HCEC 1CT (cell line): ENCODE measurements at regions not wholly inside any gene's neighbourhood (a gene's known extent, or its start where the extent isn't known, plus 50 kb on each side); places are given as distances from the start of the nearest gene placed in this dataset.
A peak's percentile ranks its signal among the peaks of the same experiment; 100 is the strongest.

Experiments
- DNase-seq: peaks from one replicate; pipeline ENCODE4 v3.0.0-alpha.2; 2017

DNA sequence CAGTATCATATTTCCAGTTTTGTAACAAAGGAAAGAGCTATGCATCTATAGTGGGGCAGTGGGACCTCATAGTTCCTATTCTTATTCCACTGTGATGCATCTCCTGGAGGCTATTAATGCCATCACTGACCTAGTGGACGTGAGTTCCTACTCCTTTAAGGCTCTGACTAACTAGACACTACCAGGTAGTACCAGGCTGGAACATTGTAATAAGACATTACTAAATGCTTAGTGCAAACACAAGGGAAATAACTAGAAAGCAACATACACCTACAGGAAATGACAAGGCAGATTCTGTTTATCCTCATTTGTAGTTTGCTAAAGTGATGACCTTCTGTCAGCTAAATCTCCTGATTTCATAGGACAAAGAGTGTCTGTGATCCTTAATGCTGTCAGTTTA lies 192.5 kb downstream of the POSTN start:
- no peak for DNase-seq

DNA sequence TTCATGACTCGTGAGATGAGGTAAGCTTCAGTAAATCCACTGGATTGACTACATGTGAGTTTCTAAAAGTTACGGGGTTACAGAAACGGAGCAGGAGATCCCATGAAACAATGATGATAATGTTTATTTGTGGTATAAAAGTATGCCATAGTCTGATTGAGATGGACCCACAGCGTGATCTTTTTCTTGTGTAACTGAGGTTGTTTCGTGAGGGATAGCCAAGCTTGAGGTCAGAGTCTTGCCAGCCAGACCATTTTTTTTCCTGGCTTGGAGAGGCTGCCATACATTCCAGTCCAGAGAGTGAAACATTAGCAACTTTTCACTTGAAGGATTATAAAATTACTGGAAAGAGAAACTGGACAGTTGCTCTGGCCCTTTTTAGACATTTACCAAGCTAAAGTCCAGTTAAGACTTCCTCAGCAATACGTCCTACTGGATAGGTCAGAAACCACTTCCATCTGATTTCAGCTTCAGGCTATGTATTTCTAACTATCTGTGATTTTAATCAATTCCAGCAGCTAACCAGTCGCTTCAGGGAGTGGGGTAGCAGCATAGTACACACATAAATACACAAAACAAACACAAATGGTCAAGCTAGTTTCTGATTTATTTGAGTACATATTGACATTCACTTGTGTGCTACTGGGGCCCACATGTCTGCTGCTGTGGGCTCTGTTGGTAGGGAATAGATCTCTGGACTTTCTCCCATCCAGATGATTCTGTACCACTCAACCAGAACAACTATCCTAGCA lies 194.6 kb downstream of the POSTN start:
- DNase-seq, result peak; percentile 73

DNA sequence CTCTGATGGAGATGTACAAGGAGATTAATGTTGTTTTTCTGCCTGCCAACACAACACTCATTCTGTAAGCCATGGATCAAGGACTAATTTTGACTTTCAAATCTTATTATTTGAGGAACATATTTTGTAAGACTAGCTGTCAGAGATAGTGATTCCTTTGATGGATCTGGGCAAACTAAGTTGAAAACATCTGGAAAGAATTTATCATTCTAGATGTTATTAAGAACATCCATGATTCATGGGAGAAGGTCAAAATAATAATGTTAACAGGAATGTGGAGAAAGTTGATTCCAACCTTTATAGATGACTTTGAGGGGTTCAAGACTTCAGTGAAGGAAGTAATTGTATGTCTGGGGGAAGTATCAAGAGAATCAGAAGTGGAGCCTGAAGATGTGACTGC lies 196.8 kb downstream of the POSTN start:
- no peak for DNase-seq

DNA sequence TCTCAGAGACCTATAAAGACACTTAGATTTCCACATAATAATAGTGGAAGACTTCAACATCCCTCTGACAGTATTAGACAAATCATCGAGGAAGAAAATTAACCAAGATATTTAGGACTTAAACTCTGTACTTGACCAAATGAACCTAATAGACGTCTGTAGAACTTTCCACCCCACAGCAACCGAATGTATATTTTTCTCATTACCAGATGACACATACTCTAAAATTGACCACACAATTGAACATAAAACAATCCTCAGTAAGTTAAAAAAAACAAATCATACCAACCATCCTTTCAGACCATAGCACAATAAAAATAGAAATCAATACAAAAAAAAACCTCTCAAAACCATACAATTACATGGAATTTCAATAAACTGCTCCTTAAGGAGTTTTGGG lies 201.0 kb downstream of the POSTN start:
- DNase-seq, result no peak

DNA sequence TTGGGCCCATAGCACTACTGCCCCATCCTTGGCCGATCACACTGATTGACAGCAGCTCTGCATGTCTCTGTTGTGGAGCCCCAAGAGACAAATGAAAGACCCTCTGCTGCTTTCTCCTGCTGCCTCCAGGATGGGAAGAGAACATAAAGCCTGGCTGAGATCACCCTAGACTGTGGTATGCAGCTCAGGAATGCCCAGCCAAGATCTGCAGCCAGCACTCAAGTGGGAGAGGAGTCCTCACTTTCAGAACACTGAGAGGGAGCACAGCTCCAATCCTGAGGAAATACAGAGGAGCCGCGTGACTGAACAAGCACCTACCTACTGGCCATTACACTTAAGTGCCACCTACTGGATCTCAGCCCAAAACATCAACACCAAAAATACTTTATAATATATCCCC lies 203.0 kb downstream of the POSTN start:
- no peak for DNase-seq

DNA sequence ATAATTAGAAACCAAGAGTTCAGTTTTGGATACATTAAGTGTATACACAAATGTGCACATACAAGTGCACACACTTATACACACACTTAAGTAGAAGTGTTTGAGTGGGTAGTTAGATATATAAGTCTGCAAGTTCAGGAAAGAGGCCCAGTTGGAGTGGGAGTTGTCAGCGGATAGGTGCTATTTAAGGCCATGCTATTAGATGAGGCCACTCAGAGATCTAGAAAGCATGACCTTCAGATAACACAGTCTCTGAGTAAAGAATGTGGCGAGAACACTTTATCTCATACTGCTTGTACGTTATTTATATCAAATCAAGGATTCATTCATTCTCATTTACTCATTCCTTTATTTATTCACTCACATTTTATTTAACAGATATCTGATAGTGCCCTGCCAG lies 206.2 kb downstream of the POSTN start:
- DNase-seq, result no peak

DNA sequence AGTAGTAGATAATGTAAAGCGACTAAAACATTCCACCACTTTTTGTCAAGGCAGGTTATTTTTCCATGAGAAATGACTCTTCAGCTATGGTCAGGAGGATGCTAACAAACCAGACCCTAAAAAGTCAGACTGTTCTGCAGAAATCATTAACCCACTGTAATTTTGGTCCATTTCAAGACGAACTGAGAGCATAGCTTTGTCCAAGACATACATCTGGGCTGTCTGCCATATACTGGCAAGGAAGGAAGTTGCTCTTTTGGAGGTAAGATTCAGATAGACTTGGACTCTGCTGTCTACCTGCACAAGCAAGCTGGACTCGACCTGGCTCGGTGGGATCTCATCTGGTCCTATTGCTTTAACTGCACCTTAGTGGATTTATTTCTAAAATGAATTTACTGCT lies 207.8 kb downstream of the POSTN start:
- no peak for DNase-seq

DNA sequence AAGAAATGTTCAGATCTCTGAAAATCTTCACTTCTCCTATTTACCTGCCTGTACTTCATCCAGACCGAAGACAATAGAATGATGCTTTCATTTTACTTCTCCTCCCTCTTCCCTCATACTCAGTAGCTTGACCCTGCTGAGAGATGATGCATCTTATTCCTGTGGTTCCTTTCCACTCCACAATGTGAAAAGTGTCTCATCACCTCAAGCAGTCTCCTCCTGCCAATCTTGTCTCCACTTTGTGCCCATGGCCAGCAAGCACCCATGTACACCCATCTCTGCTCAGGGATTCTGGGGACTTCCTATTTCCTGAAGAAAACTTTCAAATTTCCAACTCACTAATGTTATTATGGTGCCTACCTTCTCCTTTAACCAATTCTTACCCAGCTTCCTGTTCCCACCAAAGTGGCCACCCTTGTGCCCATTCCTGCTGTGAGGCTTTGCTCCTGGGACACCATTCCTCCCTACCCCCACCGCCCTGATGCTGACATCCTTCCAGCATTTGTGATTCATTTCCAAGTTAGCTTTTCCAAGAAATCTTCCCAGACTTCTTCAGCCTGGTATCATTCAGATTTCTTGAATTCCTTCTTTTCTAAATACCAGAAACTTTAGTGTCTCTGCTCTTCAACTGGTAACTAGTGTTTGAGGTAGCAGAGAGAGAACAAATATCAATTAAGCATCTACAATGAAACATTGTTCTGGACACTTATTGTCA lies 212.5 kb downstream of the POSTN start:
- peak; percentile 24 for DNase-seq

DNA sequence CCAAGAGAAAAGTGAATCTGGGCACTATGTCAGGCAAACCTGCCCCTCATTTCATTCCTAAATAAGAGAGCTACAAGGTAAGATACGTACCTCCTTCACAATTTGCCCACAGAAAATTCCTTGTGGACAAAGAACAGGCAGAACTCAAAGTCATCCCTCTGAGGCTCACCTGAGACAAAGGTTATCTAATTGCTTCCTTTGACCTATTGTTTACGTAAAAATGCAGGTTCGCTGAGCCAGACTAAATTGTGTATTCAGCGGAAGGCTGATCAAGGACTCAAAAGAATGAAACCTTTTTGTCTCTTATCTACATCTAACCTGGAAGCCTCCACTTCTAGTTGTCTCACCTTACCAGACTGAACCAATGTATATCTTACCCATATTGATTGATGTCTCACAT lies 213.3 kb downstream of the POSTN start:
- DNase-seq, result no peak

DNA sequence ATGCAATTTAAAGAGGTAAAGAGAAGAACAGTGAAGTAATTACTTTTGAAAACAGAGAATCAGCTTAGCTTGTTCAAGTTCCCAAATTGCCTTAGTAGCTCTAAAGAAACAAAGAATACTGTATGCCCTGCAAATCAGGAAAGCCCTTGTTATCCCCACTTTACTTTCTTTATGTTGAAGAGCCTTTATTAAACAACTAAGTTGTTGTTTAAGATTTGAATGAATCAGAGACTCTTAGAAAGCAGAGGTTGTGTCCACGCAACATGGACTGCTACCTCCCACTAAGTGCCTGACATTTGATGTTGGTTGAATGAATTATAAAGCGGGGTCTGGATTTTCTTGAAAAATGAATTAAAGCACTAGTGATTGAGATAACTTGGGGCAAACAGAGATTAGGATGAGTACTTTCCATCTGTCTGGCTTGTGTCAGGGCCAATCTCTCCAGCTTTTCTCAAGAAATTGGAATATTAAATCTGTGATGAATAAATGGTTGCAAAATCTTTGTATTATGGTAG lies 214.7 kb downstream of the POSTN start:
- no peak for DNase-seq

DNA sequence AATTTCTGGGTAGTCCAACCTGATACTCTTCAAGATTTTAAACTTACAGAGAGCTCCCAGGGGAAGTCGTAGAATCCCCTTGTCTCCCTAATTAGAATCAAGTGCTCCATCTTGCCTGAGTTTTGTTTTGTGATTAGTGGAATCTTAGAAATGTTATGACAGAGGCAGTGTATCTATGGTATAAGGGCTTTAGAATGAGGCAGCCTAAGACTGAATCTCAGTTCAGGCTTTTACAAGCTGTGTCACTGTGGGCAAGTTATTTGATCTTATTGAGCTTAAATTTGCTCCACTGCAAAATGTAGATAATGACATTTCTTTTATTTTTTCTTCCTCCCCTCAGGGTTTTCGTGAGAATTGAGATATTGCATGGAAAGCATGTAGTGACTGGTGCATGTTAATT lies 215.5 kb downstream of the POSTN start:
- DNase-seq, result no peak

DNA sequence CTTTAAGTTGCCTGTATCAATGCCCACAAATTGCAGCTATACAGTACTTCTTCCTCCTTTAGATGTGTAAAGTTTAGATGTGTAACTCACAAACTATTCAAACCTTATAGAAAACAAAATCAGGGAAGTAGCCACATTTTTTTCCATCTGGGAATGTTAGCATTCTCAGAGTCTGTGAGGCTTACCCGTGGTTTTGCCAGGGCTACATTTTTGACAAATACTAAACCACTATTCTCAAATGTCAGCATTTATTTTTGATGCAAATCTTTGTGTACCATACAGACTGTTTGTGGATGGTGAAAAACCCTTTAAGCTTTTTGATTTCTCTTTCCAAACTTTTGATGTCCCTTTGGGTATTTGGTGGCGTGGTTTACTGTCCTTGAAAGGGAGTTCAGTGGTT lies 216.4 kb downstream of the POSTN start:
- no peak for DNase-seq

DNA sequence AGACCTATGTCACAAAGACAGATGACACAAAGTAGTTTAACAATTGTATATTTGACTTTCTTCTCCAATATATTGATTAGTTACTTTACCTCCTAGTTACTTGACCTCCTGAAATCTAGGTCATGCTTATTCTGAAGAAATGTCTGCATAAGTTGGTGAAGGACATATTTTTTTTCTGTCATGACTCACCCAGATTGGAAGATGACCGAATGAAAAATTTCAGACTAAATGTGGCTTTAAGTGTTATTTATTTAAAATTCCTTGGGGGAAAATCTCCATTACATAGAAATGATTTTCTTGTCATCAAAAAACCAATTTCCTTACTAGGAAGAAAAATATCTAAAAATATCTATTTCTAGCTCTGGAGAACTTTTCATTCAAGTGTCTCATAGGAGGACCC lies 217.1 kb downstream of the POSTN start:
- no peak for DNase-seq

DNA sequence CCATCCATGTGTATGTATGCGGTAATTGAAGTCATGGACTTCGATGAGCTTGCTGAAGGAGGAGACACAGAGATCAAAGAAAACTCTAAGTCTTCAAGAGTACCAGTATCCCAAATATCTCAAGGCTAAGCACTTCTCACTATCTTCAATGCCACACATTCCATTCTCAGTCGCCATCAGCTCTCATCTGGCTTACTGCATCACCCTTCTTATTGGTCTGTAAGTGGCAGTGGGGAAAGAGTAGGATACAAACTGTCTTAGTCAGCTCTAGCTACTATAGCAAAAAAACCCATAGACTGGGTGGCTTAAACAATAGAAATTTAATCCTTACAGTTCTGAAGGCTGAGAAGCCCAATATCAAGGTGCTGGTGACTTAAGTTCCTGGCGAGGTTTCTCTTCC lies 218.7 kb downstream of the POSTN start:
- no peak for DNase-seq

DNA sequence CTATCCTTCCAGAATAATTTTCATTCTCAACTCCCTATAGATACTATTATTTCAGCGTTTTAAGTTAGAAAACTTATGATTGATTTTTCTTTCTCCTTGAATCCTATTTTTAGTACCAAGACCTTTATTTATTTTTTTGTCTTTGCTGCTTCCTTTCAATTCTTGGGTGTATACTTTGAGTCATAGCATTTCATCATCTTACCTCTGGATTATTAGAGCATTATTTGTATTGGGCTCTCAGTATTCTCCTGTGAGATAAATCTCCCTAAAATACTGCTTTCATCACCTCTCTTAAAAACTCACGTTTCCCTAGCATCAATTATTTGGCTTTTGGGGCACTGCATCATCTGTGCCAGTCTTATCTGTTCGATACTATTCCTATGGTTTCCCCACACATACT lies 222.8 kb downstream of the POSTN start:
- peak; percentile 42 for DNase-seq

DNA sequence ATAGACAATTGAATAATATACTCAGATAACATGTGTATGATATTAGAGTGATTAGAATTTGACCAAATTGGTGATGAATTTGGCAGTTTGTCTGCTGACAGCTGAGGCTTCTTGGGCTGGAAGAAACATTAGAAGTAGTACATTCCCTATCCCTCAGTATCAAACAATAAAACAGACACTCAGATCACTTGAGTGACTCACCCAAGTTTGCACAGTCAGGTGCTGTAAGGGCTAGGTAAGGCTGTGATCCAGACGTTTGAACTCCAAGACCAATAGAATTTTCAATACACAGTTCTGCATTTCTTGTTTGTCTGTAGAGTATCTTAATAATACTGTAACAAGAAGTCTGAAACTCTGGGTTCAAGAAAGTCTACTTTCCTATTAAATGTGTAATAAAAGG lies 223.5 kb downstream of the POSTN start:
- DNase-seq, result no peak

DNA sequence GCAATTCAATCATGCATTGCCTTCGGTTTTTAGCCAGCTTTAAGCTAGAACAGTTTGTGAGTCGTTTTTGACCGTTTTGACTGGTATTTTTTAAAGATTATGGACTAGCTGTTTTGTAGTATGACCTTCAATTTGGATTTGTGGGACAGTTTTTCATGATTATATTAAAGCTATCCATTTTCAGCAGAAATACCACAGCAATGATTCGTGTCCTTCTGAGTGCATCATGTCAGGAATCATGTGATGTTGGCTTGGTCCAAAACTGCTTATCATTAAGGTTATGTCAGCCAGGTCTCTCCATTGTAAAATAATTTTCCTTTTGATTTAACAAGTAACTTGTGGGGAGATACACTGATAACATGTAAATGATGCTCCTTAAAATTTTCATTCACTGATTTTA lies 229.0 kb downstream of the POSTN start:
- DNase-seq, result peak; percentile 67

DNA sequence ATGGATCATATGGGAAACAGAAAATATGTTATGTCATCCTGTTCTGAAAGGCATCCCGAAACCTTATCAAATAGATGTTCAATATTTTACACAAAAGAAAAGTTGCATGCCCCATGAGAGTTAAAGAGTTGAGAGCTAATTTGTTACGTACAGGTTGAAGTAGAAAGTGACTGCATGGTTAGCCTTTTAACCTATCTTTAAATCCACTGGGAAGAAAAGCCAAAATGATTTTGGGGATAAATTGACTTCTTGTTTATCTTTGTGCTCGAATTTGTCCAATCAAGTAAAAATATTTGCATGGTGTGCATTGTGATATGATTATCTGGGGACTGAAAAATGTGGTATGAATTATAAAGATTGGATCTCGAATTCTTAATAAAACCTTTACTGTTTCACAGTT lies 230.1 kb downstream of the POSTN start:
- no peak for DNase-seq

DNA sequence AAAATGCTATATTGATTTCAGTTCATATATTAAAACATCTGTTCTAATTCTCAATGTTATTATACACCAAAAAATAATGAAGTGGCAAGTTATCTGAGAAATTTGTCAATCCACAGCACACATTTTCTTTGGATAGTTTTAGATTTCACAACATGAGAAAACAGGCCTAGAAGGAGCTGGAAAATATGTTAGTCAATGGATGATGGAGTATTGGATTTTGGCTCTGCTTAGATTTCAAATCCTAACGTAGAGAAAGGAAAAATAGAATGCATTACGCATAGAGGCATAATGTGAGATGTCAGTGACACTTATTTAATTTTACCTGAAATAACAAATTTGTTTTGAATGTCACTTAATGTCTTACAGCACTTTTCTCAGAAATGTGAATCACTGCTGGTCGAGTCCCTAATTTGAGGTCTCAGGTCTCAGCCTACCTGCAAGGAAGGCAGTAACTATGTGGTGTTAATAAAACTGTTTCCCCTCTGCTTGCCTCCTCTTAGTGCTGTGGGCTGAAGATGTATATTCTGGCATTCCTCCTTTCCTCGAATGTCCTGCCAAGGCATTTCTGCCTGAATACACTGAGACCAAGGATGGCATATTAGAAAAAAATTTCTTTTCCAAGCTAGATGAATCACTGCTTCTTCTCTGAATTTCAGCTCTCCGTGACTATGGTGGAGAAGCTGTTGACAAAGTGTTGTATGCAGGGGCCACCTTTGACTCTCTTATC lies 232.4 kb downstream of the POSTN start:
- DNase-seq, result no peak

DNA sequence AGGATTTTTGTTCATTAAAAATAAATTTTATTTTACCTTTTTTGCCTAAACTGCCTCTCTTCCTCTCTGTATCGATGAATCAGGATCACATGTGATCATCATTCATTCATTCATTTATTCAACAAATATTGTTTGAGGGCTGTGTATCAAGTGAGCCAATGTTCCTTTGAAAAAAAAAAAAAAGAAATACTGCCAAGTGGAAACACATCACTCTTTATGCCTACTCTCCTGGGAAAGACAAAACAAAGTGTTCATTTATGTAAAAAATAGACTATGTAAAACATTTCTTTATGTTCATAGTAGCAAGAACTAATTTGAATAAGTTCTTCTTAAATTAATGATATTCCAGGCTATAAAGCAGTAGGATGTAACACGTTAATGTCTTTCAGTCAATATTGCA lies 233.1 kb downstream of the POSTN start:
- no peak for DNase-seq

DNA sequence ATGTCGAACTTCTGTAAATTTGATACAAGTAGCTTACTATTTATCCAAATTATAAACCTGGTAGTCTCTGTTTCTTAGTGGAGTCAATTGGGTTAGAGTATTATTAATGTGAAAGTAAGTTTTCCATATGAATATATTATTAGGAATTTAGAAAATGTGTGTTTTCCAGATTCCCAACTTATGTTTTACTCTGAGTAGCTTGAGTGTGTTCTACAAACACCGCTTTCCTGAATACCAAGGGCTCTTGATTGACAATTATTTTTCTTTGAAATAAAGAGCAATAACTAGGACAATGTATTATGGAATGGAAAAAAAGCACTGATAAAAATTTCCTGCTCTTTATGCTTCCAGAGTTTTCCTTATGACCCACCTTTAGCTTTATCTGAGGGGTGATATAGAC lies 233.6 kb downstream of the POSTN start:
- DNase-seq, result no peak

DNA sequence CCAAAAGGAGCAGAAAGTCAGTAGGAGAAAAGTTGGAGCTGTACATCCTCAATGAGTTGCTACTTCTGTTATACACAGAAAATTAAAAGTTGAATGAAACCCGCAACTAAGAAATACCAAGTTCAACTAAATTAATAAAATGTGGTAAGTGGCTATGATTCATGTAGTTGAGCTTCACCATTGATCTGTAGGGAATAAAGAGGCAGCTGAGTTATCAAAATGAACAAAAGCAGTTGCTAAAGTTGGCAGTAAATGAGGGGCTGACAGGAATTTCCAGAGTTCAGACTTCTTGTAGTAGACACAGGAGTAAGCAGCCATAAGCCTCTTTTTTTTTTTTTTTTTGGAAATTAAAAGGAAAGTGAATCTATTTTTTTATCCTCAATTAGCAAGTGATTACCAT lies 234.6 kb downstream of the POSTN start:
- no peak for DNase-seq

DNA sequence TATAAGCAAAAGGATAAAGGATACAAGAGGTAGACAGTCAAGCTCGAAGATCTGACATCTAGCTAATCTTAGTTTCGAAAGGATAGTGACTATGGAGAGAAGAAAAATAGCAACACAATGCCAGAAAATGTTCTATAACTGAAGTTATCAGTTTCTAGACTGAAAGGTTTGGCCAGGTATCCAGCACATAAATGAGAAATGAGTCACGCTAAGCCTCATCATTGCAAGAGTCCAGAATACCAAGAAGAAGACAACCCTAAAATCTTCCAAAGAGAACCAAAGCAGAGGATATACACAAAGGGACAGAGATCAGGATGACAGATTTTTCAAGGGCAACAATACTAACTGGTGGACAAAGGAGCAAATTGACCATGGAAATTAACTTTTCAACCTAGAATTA lies 237.0 kb downstream of the POSTN start:
- no peak for DNase-seq

DNA sequence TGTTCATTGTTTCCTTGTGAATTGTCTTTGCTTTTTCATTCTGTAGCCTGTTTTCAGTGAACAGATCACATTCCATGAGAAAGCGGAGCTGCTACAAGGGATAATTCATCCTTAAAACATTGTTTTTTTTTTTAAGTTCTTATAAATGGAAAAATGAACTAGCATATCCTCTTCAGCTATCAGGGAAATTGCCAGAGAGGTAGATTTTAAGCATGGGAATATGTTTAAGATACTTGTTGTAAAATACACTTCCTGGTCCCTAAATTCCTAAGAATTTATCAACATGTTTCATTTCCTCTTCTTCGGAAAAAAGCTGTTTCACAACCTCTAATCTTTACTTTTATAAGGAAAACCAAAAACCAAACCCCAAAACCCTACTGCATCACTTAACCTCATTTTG lies 238.0 kb downstream of the POSTN start:
- peak; percentile 77 for DNase-seq
